ENCODE measurements at regions not wholly inside any gene's neighbourhood (a gene's known extent, or its start where the extent isn't known, plus 50 kb on each side); places are given as distances from the start of the nearest gene placed in this dataset.

DNA sequence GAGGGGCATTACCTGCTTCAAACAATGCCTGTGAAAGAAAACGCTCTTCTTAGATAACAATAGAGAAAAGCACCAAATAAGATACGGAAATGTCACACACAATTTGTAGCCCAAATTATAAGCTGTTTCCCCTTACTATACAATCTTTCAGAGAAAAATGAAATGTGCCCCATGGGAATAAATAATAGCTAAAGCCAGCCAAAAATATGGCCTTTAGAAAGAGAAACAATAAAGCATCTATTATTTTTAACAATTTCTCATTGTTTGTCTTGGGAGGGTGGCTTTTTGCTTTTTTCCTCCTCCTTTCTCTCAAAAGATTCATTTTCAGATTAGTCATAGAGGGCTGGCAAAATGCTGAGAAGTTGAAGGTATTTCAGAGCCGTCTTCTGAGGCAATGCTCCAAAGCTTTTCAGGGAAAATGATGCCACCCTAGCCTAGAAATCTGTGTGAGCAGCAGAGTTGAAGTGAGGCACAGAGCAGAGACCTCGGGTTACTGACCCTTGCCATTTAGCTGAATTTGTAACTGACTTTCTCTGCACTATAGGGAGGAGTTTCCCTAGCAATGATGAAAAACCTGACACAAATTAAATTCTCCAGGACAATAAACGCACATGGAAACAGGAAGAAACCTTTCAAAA lies 86.3 kb upstream of the PRICKLE2 start:
- WGBS (ENCODE audit: insufficient coverage, low coverage, missing lambda C conversion rate) = 1% methylated on average over 5 of the region's 5 CpGs
- ATAC-seq (no peak), FAIRE-seq (no peak), DNase-seq (ENCODE audit: extremely low read depth in 1 of 4, low spot score in 3 of 4) (no peak)
- no peaks in the 10 kb centered on the region for H3K9me1 ChIP-seq (ENCODE audit: control insufficient read depth, insufficient read depth, low read length)
- H3K27me3 ChIP-seq (ENCODE audit: control insufficient read depth in 2 of 2, insufficient read depth in 2 of 2, low read length in 2 of 2) = no peaks in the 10 kb centered on the region
- H4K20me1 ChIP-seq (replicated peaks; ENCODE audit: control insufficient read depth, insufficient read depth, low read length) = no peaks in the 10 kb centered on the region
- no peak overlapping the region for H3K4me2 ChIP-seq (ENCODE audit: insufficient read depth, low read length)
- no TSS peak for BruUV-seq (replicated peaks)
- H3K27ac ChIP-seq (ENCODE audit: extremely low read depth, low read depth, low read length) = no peak overlapping the region
- intact Hi-C loops (cut with micrococcal nuclease) (no loop called here), in situ Hi-C loops (cut with MboI) (no loop called here)
- no peak overlapping the region for H3K9ac ChIP-seq (ENCODE audit: insufficient read depth in 1 of 2, low read depth in 2 of 2, low read length in 2 of 2)
- H3K4me1 ChIP-seq (replicated peaks in 1 of 2; ENCODE audit: control insufficient read depth in 2 of 2, insufficient read depth in 2 of 2, low read length in 2 of 2) = no peaks in the 10 kb centered on the region
- H3K4me3 ChIP-seq = no peak overlapping the region
- no peaks in the 10 kb centered on the region for H3K9me3 ChIP-seq (replicated peaks; ENCODE audit: control insufficient read depth, insufficient read depth, low read depth, low read length)
- H3K79me2 ChIP-seq (ENCODE audit: control insufficient read depth, insufficient read depth, low read length) = no peaks in the 10 kb centered on the region
- TF ChIP-seq BRD4 (IDR thresholded peaks at IDR 0.05) = no peak
- no peak for TF ChIP-seq THAP12 (CRISPR knock-in tag; IDR thresholded peaks at IDR 0.05)
- TF ChIP-seq ZNF699 (CRISPR knock-in tag; IDR thresholded peaks at IDR 0.05; ENCODE audit: insufficient replicate concordance) = no peak
- no peak for TF ChIP-seq KLF10 (CRISPR knock-in tag; IDR thresholded peaks at IDR 0.05)
- TF ChIP-seq, protein P1, sequence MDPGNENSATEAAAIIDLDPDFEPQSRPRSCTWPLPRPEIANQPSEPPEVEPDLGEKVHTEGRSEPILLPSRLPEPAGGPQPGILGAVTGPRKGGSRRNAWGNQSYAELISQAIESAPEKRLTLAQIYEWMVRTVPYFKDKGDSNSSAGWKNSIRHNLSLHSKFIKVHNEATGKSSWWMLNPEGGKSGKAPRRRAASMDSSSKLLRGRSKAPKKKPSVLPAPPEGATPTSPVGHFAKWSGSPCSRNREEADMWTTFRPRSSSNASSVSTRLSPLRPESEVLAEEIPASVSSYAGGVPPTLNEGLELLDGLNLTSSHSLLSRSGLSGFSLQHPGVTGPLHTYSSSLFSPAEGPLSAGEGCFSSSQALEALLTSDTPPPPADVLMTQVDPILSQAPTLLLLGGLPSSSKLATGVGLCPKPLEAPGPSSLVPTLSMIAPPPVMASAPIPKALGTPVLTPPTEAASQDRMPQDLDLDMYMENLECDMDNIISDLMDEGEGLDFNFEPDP (CRISPR knock-in tag; IDR thresholded peaks at IDR 0.05) = no peak
- TF ChIP-seq, protein P2, sequence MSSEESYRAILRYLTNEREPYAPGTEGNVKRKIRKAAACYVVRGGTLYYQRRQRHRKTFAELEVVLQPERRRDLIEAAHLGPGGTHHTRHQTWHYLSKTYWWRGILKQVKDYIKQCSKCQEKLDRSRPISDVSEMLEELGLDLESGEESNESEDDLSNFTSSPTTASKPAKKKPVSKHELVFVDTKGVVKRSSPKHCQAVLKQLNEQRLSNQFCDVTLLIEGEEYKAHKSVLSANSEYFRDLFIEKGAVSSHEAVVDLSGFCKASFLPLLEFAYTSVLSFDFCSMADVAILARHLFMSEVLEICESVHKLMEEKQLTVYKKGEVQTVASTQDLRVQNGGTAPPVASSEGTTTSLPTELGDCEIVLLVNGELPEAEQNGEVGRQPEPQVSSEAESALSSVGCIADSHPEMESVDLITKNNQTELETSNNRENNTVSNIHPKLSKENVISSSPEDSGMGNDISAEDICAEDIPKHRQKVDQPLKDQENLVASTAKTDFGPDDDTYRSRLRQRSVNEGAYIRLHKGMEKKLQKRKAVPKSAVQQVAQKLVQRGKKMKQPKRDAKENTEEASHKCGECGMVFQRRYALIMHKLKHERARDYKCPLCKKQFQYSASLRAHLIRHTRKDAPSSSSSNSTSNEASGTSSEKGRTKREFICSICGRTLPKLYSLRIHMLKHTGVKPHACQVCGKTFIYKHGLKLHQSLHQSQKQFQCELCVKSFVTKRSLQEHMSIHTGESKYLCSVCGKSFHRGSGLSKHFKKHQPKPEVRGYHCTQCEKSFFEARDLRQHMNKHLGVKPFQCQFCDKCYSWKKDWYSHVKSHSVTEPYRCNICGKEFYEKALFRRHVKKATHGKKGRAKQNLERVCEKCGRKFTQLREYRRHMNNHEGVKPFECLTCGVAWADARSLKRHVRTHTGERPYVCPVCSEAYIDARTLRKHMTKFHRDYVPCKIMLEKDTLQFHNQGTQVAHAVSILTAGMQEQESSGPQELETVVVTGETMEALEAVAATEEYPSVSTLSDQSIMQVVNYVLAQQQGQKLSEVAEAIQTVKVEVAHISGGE (CRISPR knock-in tag; IDR thresholded peaks at IDR 0.05) = 0 out of 6 replicates have a peak, but pooled peaks of 1 of the 3 experiments have one; percentile 42
- H2AFZ ChIP-seq (ENCODE audit: low read depth, low read length) = no peak overlapping the region
- ChIA-PET POLR2A (no interaction called here), CTCF (ENCODE audit: low intra/inter-chr PET ratio) (no interaction called here)
- no peaks in the 10 kb centered on the region for H3K36me3 ChIP-seq (ENCODE audit: control insufficient read depth, insufficient read depth, low read length)
